Esophagus squamous epithelium (tissue), 4 donors: ENCODE measurements at regions not wholly inside any gene's neighbourhood (a gene's known extent, or its start where the extent isn't known, plus 50 kb on each side); places are given as distances from the start of the nearest gene placed in this dataset.

Experiments
- POLR2A ChIP-seq, 4 donors: fragments of 450-650 bp; IDR thresholded peaks; one replicate each; pipeline ENCODE4 v1.6.1; 2017; ENCODE audit warnings: antibody characterized with exemption in 4 of 4, mild to moderate bottlenecking in 4 of 4, moderate library complexity in 3 of 4
- TF ChIP-seq, protein P1 (sequence below), 6 experiments: fragments of 450-650 bp in 4 of 6; fragments of 200-600 bp in 2 of 6; sonication (generic) in 2 of 6; IDR thresholded peaks; one replicate each; pipeline ENCODE4 v1.5.1; 2016 to 2019; ENCODE audit warnings: antibody characterized with exemption in 6 of 6, mild to moderate bottlenecking in 4 of 6, moderate library complexity in 4 of 6

- TF ChIP-seq, protein P1, sequence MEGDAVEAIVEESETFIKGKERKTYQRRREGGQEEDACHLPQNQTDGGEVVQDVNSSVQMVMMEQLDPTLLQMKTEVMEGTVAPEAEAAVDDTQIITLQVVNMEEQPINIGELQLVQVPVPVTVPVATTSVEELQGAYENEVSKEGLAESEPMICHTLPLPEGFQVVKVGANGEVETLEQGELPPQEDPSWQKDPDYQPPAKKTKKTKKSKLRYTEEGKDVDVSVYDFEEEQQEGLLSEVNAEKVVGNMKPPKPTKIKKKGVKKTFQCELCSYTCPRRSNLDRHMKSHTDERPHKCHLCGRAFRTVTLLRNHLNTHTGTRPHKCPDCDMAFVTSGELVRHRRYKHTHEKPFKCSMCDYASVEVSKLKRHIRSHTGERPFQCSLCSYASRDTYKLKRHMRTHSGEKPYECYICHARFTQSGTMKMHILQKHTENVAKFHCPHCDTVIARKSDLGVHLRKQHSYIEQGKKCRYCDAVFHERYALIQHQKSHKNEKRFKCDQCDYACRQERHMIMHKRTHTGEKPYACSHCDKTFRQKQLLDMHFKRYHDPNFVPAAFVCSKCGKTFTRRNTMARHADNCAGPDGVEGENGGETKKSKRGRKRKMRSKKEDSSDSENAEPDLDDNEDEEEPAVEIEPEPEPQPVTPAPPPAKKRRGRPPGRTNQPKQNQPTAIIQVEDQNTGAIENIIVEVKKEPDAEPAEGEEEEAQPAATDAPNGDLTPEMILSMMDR (IDR thresholded peaks at IDR 0.05), result no peak
- TF ChIP-seq POLR2A (IDR thresholded peaks at IDR 0.05), result no peak
These were observed 674.8 kb downstream of the SUCLG1 start for GRCh38 chr2:83784315-83784714.
